ENCODE measurements at regions not wholly inside any gene's neighbourhood (a gene's known extent, or its start where the extent isn't known, plus 50 kb on each side); places are given as distances from the start of the nearest gene placed in this dataset.

DNA sequence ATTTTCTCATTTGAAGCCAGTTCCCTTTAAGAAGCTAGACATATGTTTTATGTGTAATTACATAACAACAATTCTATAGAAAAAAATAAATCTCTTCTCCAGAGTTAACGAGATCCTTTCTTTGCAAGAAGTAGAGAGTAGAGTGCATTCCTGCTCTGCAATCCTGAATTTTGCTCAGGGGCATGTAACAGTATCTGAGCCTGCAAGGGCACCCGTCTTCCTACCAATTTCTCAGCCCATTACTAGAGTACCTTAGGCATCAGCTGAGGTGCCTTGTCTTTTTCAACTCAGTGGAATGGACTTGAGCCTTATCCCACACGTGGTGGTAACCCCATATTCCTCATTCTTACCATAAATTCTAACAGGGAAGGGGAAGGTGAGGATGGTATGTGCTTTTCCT is 205.9 kb downstream of the IKZF2 start:
- no peaks in the 10 kb centered on the region for H3K9me3 ChIP-seq (ENCODE audit: insufficient read depth, low read depth, low read length)
- no peak overlapping the region for H3K27ac ChIP-seq (ENCODE audit: low read depth, low read length)
- no peaks in the 10 kb centered on the region for H3K79me2 ChIP-seq (ENCODE audit: insufficient read depth, low read length)
- Mint-ChIP-seq H3K36me3 (ENCODE audit: low read depth, unreplicated experiment) (no peaks in the 10 kb centered on the region), H3K4me3 (ENCODE audit: unreplicated experiment) (no peak overlapping the region), H3K9me3 (ENCODE audit: unreplicated experiment) (no peaks in the 10 kb centered on the region), H3K27me3 (ENCODE audit: low read depth, unreplicated experiment) (no peaks in the 10 kb centered on the region), H3K27ac (ENCODE audit: unreplicated experiment) (no peak overlapping the region), H3K4me1 (ENCODE audit: low read depth, unreplicated experiment) (peaks cover 6% of the 10 kb centered on the region)
- H3K4me2 ChIP-seq (ENCODE audit: low read length) = no peak overlapping the region
- no peaks in the 10 kb centered on the region for H3K4me1 ChIP-seq (ENCODE audit: insufficient read depth, low read length)
- TF ChIP-seq EZH2 (IDR thresholded peaks at IDR 0.05; ENCODE audit: insufficient read depth, low read length) (no peak), CTCF (IDR thresholded peaks at IDR 0.05; ENCODE audit: insufficient read depth, low read depth, low read length) (no peak)
- no peak overlapping the region for H3K4me3 ChIP-seq (ENCODE audit: insufficient read depth, low read depth, low read length)
- no peaks in the 10 kb centered on the region for H4K20me1 ChIP-seq (ENCODE audit: insufficient read depth, low read length)
- H3K27me3 ChIP-seq (ENCODE audit: insufficient read depth, low read length) = no peaks in the 10 kb centered on the region
- FAIRE-seq (no peak), DNase-seq (ENCODE audit: low read depth) (no peak)
- H3K9ac ChIP-seq (ENCODE audit: low read length) = no peak overlapping the region
- H3K36me3 ChIP-seq (ENCODE audit: insufficient read depth, low read length) = no peaks in the 10 kb centered on the region
- H2AFZ ChIP-seq (ENCODE audit: low read depth, low read length) = no peak overlapping the region

DNA sequence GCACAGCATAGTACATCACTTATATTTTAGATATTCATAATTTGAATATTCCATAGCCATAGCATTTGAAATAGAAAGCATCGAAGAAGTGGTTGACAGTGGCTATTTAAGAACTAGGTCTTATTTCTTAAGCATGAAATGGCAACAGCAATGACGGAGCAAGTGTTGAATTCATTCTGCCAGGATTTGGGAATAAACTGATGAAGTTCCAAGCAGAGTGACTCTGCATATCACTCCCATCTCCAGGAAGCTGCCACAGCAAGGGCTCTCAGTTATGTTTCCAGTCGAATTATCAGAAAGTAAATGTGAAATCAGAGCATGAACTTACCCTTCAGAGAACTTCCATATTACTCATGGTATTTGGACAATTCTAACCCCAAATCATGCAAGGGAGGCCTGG is 208.1 kb downstream of the IKZF2 start:
- TF ChIP-seq CTCF (IDR thresholded peaks at IDR 0.05; ENCODE audit: insufficient read depth, low read depth, low read length) = no peak
- H3K9me3 ChIP-seq (ENCODE audit: insufficient read depth, low read depth, low read length) = no peaks in the 10 kb centered on the region
- no peak overlapping the region for H3K27ac ChIP-seq (ENCODE audit: low read depth, low read length)
- no peak overlapping the region for H3K4me3 Mint-ChIP-seq (ENCODE audit: unreplicated experiment)
- H3K9ac ChIP-seq (ENCODE audit: low read length) = no peak overlapping the region
- FAIRE-seq (no peak), DNase-seq (ENCODE audit: low read depth) (no peak)
- no peak overlapping the region for H3K27ac Mint-ChIP-seq (ENCODE audit: unreplicated experiment)
- H4K20me1 ChIP-seq (ENCODE audit: insufficient read depth, low read length) = no peaks in the 10 kb centered on the region
- no peak overlapping the region for H3K4me3 ChIP-seq (ENCODE audit: insufficient read depth, low read depth, low read length)
- H3K27me3 Mint-ChIP-seq (ENCODE audit: low read depth, unreplicated experiment) = no peaks in the 10 kb centered on the region
- no peaks in the 10 kb centered on the region for H3K27me3 ChIP-seq (ENCODE audit: insufficient read depth, low read length)
- no peak overlapping the region for H2AFZ ChIP-seq (ENCODE audit: low read depth, low read length)
- H3K9me3 Mint-ChIP-seq (ENCODE audit: unreplicated experiment) = no peaks in the 10 kb centered on the region
- no peaks in the 10 kb centered on the region for H3K4me1 ChIP-seq (ENCODE audit: insufficient read depth, low read length)
- H3K36me3 ChIP-seq (ENCODE audit: insufficient read depth, low read length) = no peaks in the 10 kb centered on the region
- no peaks in the 10 kb centered on the region for H3K36me3 Mint-ChIP-seq (ENCODE audit: low read depth, unreplicated experiment)
- H3K79me2 ChIP-seq (ENCODE audit: insufficient read depth, low read length) = no peaks in the 10 kb centered on the region
- no peak overlapping the region for H3K4me2 ChIP-seq (ENCODE audit: low read length)
- H3K4me1 Mint-ChIP-seq (ENCODE audit: low read depth, unreplicated experiment) = peaks cover 10% of the 10 kb centered on the region

DNA sequence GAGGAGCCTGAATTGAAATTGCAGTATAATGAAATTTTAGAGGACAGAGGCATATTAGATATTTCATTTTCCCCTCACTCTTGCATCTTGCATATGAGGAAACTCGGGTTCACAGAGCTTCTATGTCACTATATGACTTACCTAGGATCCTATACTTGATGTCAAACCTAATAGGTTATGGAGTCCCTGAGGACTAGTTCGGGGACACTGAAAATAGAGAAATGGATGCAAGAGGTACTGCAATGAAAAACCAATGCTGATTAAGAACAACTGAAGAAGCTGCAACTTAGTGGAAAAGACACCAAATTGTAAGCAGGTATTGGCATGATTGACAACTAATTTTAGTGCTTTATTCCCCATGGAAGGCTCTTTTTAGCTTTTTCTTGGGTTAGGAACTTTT is 210.1 kb downstream of the IKZF2 start:
- no peaks in the 10 kb centered on the region for H3K36me3 ChIP-seq (ENCODE audit: insufficient read depth, low read length)
- no peaks in the 10 kb centered on the region for H4K20me1 ChIP-seq (ENCODE audit: insufficient read depth, low read length)
- H3K79me2 ChIP-seq (ENCODE audit: insufficient read depth, low read length) = no peaks in the 10 kb centered on the region
- H2AFZ ChIP-seq (ENCODE audit: low read depth, low read length) = no peak overlapping the region
- H3K4me1 ChIP-seq (ENCODE audit: insufficient read depth, low read length) = no peaks in the 10 kb centered on the region
- H3K4me1 Mint-ChIP-seq (ENCODE audit: low read depth, unreplicated experiment) = peaks cover 10% of the 10 kb centered on the region
- no peaks in the 10 kb centered on the region for H3K27me3 ChIP-seq (ENCODE audit: insufficient read depth, low read length)
- no peaks in the 10 kb centered on the region for H3K9me3 Mint-ChIP-seq (ENCODE audit: unreplicated experiment)
- no peak overlapping the region for H3K4me3 Mint-ChIP-seq (ENCODE audit: unreplicated experiment)
- no peak for DNase-seq (ENCODE audit: low read depth)
- H3K9ac ChIP-seq (ENCODE audit: low read length) = no peak overlapping the region
- no peaks in the 10 kb centered on the region for H3K27me3 Mint-ChIP-seq (ENCODE audit: low read depth, unreplicated experiment)
- no peak overlapping the region for H3K4me2 ChIP-seq (ENCODE audit: low read length)
- H3K27ac ChIP-seq (ENCODE audit: low read depth, low read length) = no peak overlapping the region
- TF ChIP-seq EZH2 (IDR thresholded peaks at IDR 0.05; ENCODE audit: insufficient read depth, low read length) (no peak), CTCF (IDR thresholded peaks at IDR 0.05; ENCODE audit: insufficient read depth, low read depth, low read length) (no peak)
- H3K27ac Mint-ChIP-seq (ENCODE audit: unreplicated experiment) = no peak overlapping the region
- H3K4me3 ChIP-seq (ENCODE audit: insufficient read depth, low read depth, low read length) = no peak overlapping the region
- no peaks in the 10 kb centered on the region for H3K9me3 ChIP-seq (ENCODE audit: insufficient read depth, low read depth, low read length)
- no peaks in the 10 kb centered on the region for H3K36me3 Mint-ChIP-seq (ENCODE audit: low read depth, unreplicated experiment)
- no peak for FAIRE-seq
